HG03095 (cell line): ENCODE measurements at regions not wholly inside any gene's neighbourhood (a gene's known extent, or its start where the extent isn't known, plus 50 kb on each side); places are given as distances from the start of the nearest gene placed in this dataset.

Experiments used
- ATAC-seq: cut with Tn5 transposase; IDR thresholded peaks from one replicate; pipeline ENCODE4 v1.9.1; 2021; ENCODE audit warnings: moderate library complexity; ENCODE audit not compliant: unreplicated experiment

- no peak for ATAC-seq
Measured at GRCh38 chr15:58269455-58270414, 131.6 kb downstream of the AQP9 start.

GRCh38 chr15:58271410-58271809, 133.2 kb downstream of the AQP9 start:
- ATAC-seq, result no peak

GRCh38 chr15:58273104-58273503, 134.9 kb downstream of the AQP9 start:
- ATAC-seq, result no peak

- no peak for ATAC-seq
Measured at GRCh38 chr15:58274885-58275284, 136.7 kb downstream of the AQP9 start.

- ATAC-seq, result no peak
Measured at GRCh38 chr15:58275785-58276184, 137.6 kb downstream of the AQP9 start.

- no peak for ATAC-seq
Measured at GRCh38 chr15:58276924-58277323, 138.7 kb downstream of the AQP9 start.

- no peak for ATAC-seq
Measured at GRCh38 chr15:58277333-58277732, 139.2 kb downstream of the AQP9 start.

GRCh38 chr15:58279106-58279505, 140.9 kb downstream of the AQP9 start:
- no peak for ATAC-seq

- ATAC-seq, result no peak
Measured at GRCh38 chr15:58279654-58280053, 141.5 kb downstream of the AQP9 start.

- ATAC-seq, result no peak
Measured at GRCh38 chr15:58282060-58282708, 144.0 kb downstream of the AQP9 start.

GRCh38 chr15:58283302-58283701, 145.1 kb downstream of the AQP9 start:
- no peak for ATAC-seq

GRCh38 chr15:58284293-58284692, 146.1 kb downstream of the AQP9 start:
- ATAC-seq, result no peak

- no peak for ATAC-seq
Measured at GRCh38 chr15:58285212-58285920, 146.4 kb upstream of the LIPC start.

GRCh38 chr15:58285921-58286278, 145.9 kb upstream of the LIPC start:
- no peak for ATAC-seq

- ATAC-seq, result no peak
Measured at GRCh38 chr15:58286523-58286922, 145.3 kb upstream of the LIPC start.

GRCh38 chr15:58287891-58288290, 143.9 kb upstream of the LIPC start:
- ATAC-seq, result no peak

GRCh38 chr15:58288592-58288991, 143.2 kb upstream of the LIPC start:
- no peak for ATAC-seq

GRCh38 chr15:58291848-58292247, 139.9 kb upstream of the LIPC start:
- ATAC-seq, result no peak

GRCh38 chr15:58292751-58293175, 139.0 kb upstream of the LIPC start:
- ATAC-seq, result no peak

GRCh38 chr15:58293622-58294550, 137.9 kb upstream of the LIPC start:
- ATAC-seq, result no peak
